ENCODE measurements at regions not wholly inside any gene's neighbourhood (a gene's known extent, or its start where the extent isn't known, plus 50 kb on each side); places are given as distances from the start of the nearest gene placed in this dataset.

DNA sequence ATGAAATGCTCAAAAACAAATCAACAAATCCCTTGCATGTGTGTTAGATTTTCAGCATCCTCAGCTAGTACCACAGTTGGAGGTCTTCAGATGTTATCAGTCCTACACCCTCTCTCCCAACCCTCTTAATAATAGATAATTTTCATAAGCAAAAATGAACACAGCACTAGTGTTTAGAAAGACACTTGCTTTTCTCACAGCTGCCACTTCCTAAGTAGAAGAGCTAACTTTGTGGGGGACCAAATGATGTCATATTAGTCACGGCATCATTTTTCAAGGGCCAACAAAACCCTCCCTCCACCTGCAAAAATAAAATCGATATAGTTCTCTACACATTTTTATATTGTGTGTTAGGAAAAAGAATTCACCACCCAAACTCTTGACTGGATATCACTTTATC lies 163.5 kb upstream of the GYPA start:
- DNase-seq, result no peak

- no peak for DNase-seq
These were observed 170.0 kb upstream of the GYPA start for GRCh38 chr4:144310535-144310934.

GRCh38 chr4:144313370-144313769 lies 172.9 kb upstream of the GYPA start:
- no peak for DNase-seq

GRCh38 chr4:144316869-144317268 lies 176.4 kb upstream of the GYPA start:
- DNase-seq, result no peak

GRCh38 chr4:144318797-144319196 lies 178.3 kb upstream of the GYPA start:
- no peak for DNase-seq

- no peak for DNase-seq
These were observed 196.1 kb upstream of the GYPA start for GRCh38 chr4:144336633-144337032.

- DNase-seq, result no peak
These were observed 197.6 kb upstream of the GYPA start for GRCh38 chr4:144338148-144338547.

- no peak for DNase-seq
These were observed 198.3 kb upstream of the GYPA start for GRCh38 chr4:144338834-144339233.

DNA sequence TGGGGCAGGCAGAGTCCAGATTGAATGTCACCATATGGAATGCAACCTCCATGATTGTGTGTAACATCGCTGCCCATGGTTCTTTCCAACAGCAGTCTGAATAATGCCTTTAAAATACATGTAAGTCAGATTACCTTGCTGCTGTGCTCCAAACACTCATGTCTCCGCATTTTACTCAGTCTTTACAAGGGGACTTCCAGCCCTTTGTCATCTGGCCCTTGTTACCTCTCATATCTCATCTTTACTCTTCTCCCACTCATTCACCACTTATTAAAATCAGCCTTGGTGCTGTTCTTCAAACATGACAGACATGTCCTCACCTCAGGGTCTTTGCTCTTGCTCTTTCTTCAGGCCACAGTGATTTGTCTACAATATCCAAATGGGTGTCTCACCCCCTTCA lies 200.4 kb upstream of the GYPA start:
- no peak for DNase-seq

- no peak for DNase-seq
These were observed 202.6 kb upstream of the GYPA start for GRCh38 chr4:144342949-144343760.

- DNase-seq, result no peak
These were observed 206.6 kb upstream of the GYPA start for GRCh38 chr4:144347121-144347520.

DNA sequence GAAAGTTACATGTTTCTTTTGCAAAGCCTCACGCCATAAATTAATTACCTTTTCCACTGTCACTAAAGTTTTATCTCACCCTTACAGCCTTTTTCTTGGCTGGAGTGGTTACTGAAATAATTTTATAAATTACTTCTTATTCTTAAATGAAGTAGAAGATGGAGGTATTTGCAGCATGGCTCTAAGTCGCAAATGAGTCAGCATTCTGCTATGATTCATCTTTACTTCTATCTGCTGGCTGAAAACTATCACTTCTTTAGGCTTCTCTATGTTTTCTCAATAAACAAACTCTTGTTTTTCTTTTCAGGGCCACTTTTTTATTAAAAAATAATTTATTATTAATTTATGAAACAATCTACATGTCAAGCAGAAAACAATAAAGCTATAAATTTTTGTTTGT lies 210.2 kb upstream of the GYPA start:
- no peak for DNase-seq

- no peak for DNase-seq
These were observed 210.8 kb upstream of the GYPA start for GRCh38 chr4:144351306-144351705.

DNA sequence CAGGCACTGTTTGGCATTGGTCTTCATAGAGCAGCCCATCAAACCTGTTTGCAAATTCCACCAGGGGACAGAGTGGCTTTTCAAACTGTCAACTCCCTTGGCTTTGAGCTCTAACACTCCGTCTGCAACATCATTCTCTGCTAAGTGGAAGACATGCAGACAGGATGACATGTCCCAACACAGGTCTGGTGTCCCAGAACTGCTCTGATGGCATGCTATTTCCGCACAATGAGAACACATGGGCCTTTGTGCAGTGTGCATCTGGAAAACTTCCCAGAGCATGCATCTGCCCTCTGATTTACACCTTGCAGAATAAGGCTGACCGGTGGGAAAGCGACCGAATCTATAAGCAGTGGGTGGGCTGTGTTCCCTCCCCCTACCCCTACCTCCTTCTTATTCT lies 212.8 kb upstream of the GYPA start:
- no peak for DNase-seq

- DNase-seq, result peak in 1 of 2 donors; percentile 2
These were observed 215.6 kb upstream of the GYPA start for GRCh38 chr4:144355811-144356757.

DNA sequence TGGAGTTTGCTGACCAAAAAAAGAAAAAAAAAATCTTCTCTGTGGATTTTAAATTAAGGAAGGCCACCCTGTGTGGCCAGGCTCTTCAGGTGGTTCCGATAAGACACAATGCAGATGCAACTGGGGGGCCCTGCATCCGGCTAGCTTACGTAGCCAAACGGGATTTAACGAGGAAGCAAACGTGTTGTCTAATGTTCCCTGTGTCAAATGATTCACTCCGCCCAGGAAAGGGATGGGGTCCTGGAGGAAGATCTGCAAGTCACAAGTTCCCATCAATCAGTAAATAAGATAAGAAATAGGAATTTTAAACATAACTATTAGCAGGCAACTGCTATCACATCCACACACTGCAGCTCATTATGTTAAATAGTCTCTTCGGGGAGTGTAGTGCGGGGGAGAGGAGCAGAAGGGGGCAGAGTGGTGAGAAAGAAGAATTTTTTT lies 216.4 kb upstream of the GYPA start:
- DNase-seq, result no peak

- no peak for DNase-seq
These were observed 217.5 kb upstream of the GYPA start for GRCh38 chr4:144357975-144358374.

DNA sequence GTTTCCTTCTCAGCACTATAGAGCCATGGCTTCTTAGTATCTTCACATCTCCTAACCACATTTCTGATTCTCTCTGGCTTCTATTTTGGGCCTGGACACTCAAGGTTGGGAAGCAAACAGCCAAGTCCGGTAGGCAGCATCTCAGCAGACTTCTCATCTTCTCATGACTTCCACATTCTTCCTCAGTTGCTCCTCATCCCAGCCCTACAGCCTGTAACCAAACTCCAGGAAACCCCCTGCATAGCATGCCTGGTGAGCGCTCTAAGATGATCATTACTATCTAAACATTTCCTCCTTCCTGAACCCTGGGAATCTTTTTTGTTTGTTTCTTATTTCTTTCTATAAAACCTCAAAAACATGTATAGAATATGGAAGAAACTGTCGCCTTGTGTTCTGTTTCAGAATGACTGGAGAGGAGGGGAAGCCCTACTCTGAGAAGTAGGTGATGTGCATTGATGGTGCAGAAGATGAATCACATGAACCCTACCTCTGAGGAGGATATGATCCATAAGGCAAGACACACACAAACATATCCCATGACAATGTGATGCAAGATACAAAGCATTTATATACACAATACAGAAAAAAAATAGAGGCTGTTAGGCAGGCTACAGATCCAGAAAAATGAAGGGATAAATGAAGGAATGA lies 219.8 kb upstream of the GYPA start:
- DNase-seq, result no peak

DNA sequence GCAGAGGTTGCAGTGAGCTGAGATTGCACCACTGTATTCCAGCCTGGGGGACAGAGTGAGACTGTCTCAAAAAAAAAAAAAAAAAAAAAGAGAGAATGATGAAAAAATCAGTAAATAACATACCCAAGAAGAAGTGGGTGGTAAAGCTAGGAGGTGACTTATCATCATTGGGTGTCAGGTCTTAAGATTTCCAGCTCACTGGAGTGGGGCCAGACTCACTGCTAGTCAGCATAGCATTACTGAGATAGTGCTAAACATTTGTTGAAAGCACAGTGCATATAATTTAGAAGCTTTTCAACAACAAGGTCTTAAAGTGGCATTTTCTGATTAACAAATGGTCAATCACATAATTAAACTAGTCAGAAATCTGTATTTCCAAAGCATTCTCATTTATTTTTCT lies 221.8 kb upstream of the GYPA start:
- no peak for DNase-seq

GRCh38 chr4:144363890-144364289 lies 223.4 kb upstream of the GYPA start:
- DNase-seq, result no peak

DNA sequence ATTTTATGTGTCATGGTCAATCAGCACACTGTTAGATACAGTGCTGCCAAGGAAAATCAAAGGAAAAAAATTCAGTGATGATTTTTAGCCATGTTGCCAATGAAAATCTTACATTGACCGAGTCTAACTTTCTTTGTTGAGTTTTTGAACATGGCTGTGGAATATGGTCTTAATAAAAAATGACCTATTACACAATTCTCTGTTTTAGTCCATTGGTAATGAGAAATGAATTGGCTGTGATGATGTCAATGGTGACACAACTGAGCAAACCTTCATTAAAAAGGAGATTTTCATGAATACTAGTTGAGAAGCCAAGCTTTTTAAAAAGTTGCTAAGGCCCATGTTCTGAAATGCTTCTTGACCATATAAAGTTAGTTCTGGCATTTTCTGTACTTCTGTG lies 225.9 kb upstream of the GYPA start:
- DNase-seq, result no peak

DNA sequence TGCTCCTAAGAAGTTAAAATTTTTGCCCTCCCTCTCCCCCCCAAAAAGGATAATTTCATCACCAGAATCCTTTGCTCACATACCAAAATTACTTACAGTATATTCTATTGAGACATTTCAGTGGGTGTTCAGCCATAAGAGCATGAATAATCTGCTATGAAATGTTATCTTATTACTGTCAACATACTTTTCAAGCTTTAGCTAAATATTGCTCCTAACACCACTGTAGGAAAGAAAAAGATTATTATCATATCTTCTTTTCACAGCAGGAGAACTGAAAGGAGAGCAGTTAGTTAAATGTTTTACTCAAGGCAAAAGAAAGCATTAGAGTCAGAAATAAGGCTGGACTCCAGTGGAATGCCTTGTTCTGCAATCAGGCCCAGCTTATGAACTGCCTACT lies 231.0 kb upstream of the GYPA start:
- no peak for DNase-seq

- no peak for DNase-seq
These were observed 233.5 kb upstream of the GYPA start for GRCh38 chr4:144374065-144374464.

Measured in CD4-positive, alpha-beta T cell treated with Interleukin-1 beta for 1 hour (primary cell).